Fibroblast of lung (primary cell): ENCODE measurements at regions not wholly inside any gene's neighbourhood (a gene's known extent, or its start where the extent isn't known, plus 50 kb on each side); places are given as distances from the start of the nearest gene placed in this dataset.

Experiments used
- DNase-seq, 2 donors: peaks; one replicate each; pipeline versions ENCODE4 v3.0.0 to v3.0.0-alpha.2; 2010; ENCODE audit warnings: low read depth in 2 of 2
- H2AFZ ChIP-seq: 2 replicates; pipeline ENCODE4 v1.5.1; 2012; ENCODE audit warnings: low read length, control low read depth, inconsistent platforms
- H3K27ac ChIP-seq: 2 replicates; pipeline ENCODE4 v1.5.1; 2011; ENCODE audit warnings: low read length, control low read depth; ENCODE audit not compliant: insufficient read depth
- H3K27me3 ChIP-seq: 2 replicates; pipeline ENCODE4 v1.5.1; 2011; ENCODE audit warnings: mild to moderate bottlenecking, low read length; ENCODE audit not compliant: control insufficient read depth, insufficient read depth
- H3K36me3 ChIP-seq: 2 replicates; pipeline ENCODE4 v1.5.1; 2011; ENCODE audit warnings: low read length; ENCODE audit not compliant: control insufficient read depth, insufficient read depth
- H3K4me1 ChIP-seq: 2 replicates; pipeline ENCODE4 v1.5.1; 2011; ENCODE audit warnings: low read length; ENCODE audit not compliant: control insufficient read depth, insufficient read depth; ENCODE audit errors: extremely low read depth
- H3K4me2 ChIP-seq: 2 replicates; pipeline ENCODE4 v1.5.1; 2011; ENCODE audit warnings: low read length, control low read depth; ENCODE audit not compliant: insufficient read depth; ENCODE audit errors: extremely low read depth
- H3K4me3 ChIP-seq, 4 experiments: fragments of 200-600 bp in 1 of 4; sonication (generic) in 1 of 4; replicated peaks in 1 of 4; 2 replicates each; pipeline ENCODE4 v1.5.1; 2011 to 2016; ENCODE audit warnings: low read length in 4 of 4, low read depth in 3 of 4, mild to moderate bottlenecking in 3 of 4, control low read depth in 2 of 4, inconsistent platforms in 1 of 4, mixed read lengths in 1 of 4; ENCODE audit not compliant: insufficient read depth in 1 of 4; ENCODE audit errors: control extremely low read depth in 1 of 4
- H3K79me2 ChIP-seq: 2 replicates; pipeline ENCODE4 v1.5.1; 2012; ENCODE audit warnings: mild to moderate bottlenecking, low read length, inconsistent platforms; ENCODE audit not compliant: control insufficient read depth, insufficient read depth
- H3K9ac ChIP-seq: 2 replicates; pipeline ENCODE4 v1.5.1; 2011; ENCODE audit warnings: mild to moderate bottlenecking, low read length, control low read depth; ENCODE audit not compliant: insufficient read depth
- H3K9me3 ChIP-seq: 2 replicates; pipeline ENCODE4 v1.5.1; 2012; ENCODE audit warnings: low read depth, low read length; ENCODE audit not compliant: control insufficient read depth, insufficient read depth
- H4K20me1 ChIP-seq: 2 replicates; pipeline ENCODE4 v1.5.1; 2011; ENCODE audit warnings: low read length; ENCODE audit not compliant: control insufficient read depth, insufficient read depth; ENCODE audit errors: extremely low read depth
- EZH2 ChIP-seq: IDR thresholded peaks from 2 replicates; pipeline ENCODE4 v1.5.1; 2012; ENCODE audit warnings: low read length, control low read depth, mild to moderate bottlenecking; ENCODE audit errors: missing control alignments
- TF ChIP-seq, protein P1 (sequence below), 2 donors: IDR thresholded peaks in 1 of 2; conservative IDR thresholded peaks in 1 of 2; 1 replicate in 1 of 2; 2 replicates in 1 of 2; pipeline ENCODE4 v1.5.1; 2011 to 2012; ENCODE audit warnings: low read length in 2 of 2, control low read depth in 1 of 2, inconsistent platforms in 1 of 2, low read depth in 1 of 2, mild to moderate bottlenecking in 1 of 2

DNA sequence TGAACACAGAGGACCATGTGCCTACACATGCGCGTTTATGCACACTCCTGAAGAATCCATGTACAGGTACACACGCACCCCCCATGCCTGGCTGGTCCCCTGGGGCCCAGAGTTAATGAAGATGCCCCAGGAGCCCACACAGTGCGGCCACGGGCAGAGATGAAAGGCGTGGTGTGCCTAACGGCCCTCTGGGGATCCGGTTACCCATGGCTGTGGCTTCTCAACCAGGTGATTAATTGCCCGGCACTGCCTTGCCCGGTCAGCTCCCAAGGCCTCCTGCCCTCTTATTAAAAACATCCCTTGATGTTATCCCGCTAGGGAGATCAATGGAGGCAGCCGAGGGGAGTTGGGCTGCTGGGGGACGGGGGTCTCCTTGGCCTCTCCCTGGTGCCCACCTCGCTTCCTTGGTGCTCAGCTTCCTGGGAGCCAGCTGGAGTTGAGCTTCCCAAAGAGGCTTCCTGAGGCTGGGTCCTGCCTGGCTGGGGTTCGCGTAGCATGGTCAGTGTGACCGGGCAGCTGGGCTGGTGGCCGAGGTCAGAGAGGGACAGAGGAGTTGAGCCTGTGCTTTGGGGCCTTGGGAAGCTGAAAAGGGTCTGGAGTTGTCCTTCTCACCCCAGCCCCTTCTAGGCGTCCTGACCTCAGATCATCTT lies 75.0 kb upstream of the WNT4 start:
- H4K20me1 ChIP-seq = peaks cover 1% of the 10 kb centered on the region

DNA sequence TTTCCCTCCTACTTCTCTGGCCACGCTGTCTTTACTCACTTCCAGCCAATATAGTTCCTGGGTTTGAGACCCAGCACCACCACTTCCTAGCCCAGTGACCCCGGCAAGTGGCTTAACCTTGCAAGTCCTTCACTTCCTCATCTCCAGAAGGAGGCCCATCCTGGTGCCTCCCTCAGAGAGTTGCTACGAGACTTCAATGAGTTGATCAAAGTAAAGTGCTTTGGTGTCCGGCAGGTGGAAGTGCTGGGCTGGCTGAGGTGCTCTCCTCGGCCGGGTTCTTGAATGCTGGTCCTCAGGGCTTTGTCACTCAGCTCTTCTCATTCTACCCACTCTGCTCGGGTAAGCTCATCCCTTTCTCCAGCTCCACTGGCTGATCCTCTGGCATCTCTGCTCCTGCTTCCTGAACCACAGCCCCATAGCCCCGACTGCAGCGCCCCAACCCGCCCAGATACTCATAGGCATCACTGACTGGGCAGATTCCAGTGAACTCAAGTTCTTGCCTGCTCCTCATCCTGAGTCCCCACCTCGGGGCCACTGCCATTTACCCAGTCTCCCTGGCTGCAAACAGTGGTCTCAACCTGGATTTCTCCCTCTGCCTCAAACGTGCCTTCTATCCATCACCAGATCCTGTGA lies 75.8 kb upstream of the WNT4 start:
- no peak for DNase-seq
- peaks cover 3% of the 10 kb centered on the region for H3K27me3 ChIP-seq
- H3K9ac ChIP-seq = no peak overlapping the region
- TF ChIP-seq EZH2 = no peak
- TF ChIP-seq, protein P1, sequence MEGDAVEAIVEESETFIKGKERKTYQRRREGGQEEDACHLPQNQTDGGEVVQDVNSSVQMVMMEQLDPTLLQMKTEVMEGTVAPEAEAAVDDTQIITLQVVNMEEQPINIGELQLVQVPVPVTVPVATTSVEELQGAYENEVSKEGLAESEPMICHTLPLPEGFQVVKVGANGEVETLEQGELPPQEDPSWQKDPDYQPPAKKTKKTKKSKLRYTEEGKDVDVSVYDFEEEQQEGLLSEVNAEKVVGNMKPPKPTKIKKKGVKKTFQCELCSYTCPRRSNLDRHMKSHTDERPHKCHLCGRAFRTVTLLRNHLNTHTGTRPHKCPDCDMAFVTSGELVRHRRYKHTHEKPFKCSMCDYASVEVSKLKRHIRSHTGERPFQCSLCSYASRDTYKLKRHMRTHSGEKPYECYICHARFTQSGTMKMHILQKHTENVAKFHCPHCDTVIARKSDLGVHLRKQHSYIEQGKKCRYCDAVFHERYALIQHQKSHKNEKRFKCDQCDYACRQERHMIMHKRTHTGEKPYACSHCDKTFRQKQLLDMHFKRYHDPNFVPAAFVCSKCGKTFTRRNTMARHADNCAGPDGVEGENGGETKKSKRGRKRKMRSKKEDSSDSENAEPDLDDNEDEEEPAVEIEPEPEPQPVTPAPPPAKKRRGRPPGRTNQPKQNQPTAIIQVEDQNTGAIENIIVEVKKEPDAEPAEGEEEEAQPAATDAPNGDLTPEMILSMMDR (conservative IDR thresholded peaks at IDR 0.05 in 1 of 2, IDR thresholded peaks at IDR 0.05 in 1 of 2; ENCODE audit: low read depth in 1 of 2, low read length in 2 of 2) = no peak
- H3K4me3 ChIP-seq = no peak overlapping the region
- no peak overlapping the region for H3K27ac ChIP-seq
- H2AFZ ChIP-seq = no peak overlapping the region
- H4K20me1 ChIP-seq = peaks cover 1% of the 10 kb centered on the region
- no peak overlapping the region for H3K4me2 ChIP-seq
- H3K4me1 ChIP-seq = no peaks in the 10 kb centered on the region
- no peaks in the 10 kb centered on the region for H3K9me3 ChIP-seq
- H3K79me2 ChIP-seq = no peaks in the 10 kb centered on the region
- H3K36me3 ChIP-seq = no peaks in the 10 kb centered on the region

More for the DNA sequence above, 75.0 kb upstream of the WNT4 start:
- Histone ChIP-seq H3K4me1 (no peaks in the 10 kb centered on the region), H3K27me3 (peaks cover 5% of the 10 kb centered on the region), H3K4me2 (no peak overlapping the region), H3K9me3 (no peaks in the 10 kb centered on the region), H3K27ac (no peak overlapping the region), H3K4me3 (no peak overlapping the region), H2AFZ (no peak overlapping the region), H3K36me3 (no peaks in the 10 kb centered on the region), H3K9ac (no peak overlapping the region), H3K79me2 (no peaks in the 10 kb centered on the region)
- TF ChIP-seq, protein P1 (conservative IDR thresholded peaks at IDR 0.05 in 1 of 2, IDR thresholded peaks at IDR 0.05 in 1 of 2; ENCODE audit: low read depth in 1 of 2, low read length in 2 of 2) = no peak
- TF ChIP-seq EZH2 = no peak
- no peak for DNase-seq

DNA sequence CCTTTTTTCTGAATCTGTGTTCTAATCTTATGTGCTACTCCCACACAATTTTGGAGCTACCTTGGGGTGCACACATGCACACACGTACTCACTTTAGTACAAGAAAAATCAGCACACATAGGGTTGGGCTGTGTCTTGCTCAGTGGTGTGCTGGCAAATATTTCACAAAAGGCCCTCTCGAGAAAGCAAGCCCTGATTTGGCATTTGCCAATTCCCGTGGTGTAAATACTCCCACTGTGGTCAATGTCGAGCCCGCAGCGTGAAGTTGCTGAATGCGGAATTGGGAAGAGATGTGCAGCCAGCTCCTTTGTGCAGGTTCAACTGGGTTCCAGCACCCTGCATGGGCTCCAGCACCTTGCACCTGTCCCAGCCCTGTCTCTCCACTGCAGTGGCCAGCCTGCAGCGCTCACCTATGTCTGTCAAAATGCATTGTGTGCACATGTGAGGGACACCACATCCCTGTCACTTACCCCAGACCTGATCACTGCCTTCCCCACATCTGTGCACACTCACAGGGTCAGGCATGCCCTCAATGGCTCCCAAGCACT lies 78.4 kb upstream of the WNT4 start:
- Histone ChIP-seq H3K79me2 (no peaks in the 10 kb centered on the region), H3K9me3 (no peaks in the 10 kb centered on the region), H3K4me2 (no peak overlapping the region), H2AFZ (no peak overlapping the region), H3K4me1 (no peaks in the 10 kb centered on the region), H3K27ac (no peak overlapping the region), H4K20me1 (peaks cover 1% of the 10 kb centered on the region), H3K4me3 (no peak overlapping the region), H3K36me3 (no peaks in the 10 kb centered on the region), H3K9ac (no peak overlapping the region), H3K27me3 (no peaks in the 10 kb centered on the region)
- no peak for DNase-seq
- no peak for TF ChIP-seq EZH2
- TF ChIP-seq, protein P1 (conservative IDR thresholded peaks at IDR 0.05 in 1 of 2, IDR thresholded peaks at IDR 0.05 in 1 of 2; ENCODE audit: low read depth in 1 of 2, low read length in 2 of 2) = no peak
